Tibial artery (tissue), 4 donors: ENCODE measurements at regions not wholly inside any gene's neighbourhood (a gene's known extent, or its start where the extent isn't known, plus 50 kb on each side); places are given as distances from the start of the nearest gene placed in this dataset.

ENCODE experiments used
- DNase-seq, 2 donors: peaks; one replicate each; pipeline ENCODE4 v3.0.0-alpha.2; 2019
- H3K27ac ChIP-seq, 2 donors: fragments of 200-600 bp; sonication (generic) in 1 of 2; 1 replicate in 1 of 2; 2 replicates in 1 of 2; pipeline ENCODE4 v1.5.1; 2018 to 2019; ENCODE audit warnings: mild to moderate bottlenecking in 1 of 2
- H3K27me3 ChIP-seq, 2 donors: fragments of 200-600 bp; sonication (generic) in 1 of 2; one replicate each; pipeline versions ENCODE4 v1.5.1 to v1.6.0; 2016 to 2019
- H3K36me3 ChIP-seq, 3 donors: fragments of 200-600 bp; sonication (generic) in 2 of 3; one replicate each; pipeline ENCODE4 v1.5.1; 2016 to 2019; ENCODE audit warnings: mild to moderate bottlenecking in 2 of 3
- H3K4me1 ChIP-seq, 4 donors: fragments of 200-600 bp; sonication (generic) in 2 of 4; 1 replicate in 3 of 4; 2 replicates in 1 of 4; pipeline ENCODE4 v1.5.1; 2016 to 2019
- H3K4me3 ChIP-seq, 2 donors: fragments of 200-600 bp; sonication (generic) in 1 of 2; 1 replicate in 1 of 2; 2 replicates in 1 of 2; pipeline ENCODE4 v1.5.1; 2018 to 2019; ENCODE audit warnings: mild to moderate bottlenecking in 2 of 2
- H3K9me3 ChIP-seq, 3 donors: fragments of 200-600 bp; sonication (generic) in 1 of 3; one replicate each; pipeline ENCODE4 v1.5.1; 2016 to 2019
- intact Hi-C: fragments of 100-400 bp; cut with DNase I; formaldehyde crosslinking; loops from one replicate; pipeline ENCODE4 v1.15.0; 2023; ENCODE audit warnings: low total_unique reads
- TF ChIP-seq, protein P1 (sequence below), 2 experiments: fragments of 200-600 bp in 1 of 2; fragments of 450-650 bp in 1 of 2; IDR thresholded peaks; one replicate each; pipeline ENCODE4 v1.5.1; 2017 to 2019; ENCODE audit warnings: antibody characterized with exemption in 2 of 2, mild to moderate bottlenecking in 1 of 2, moderate library complexity in 1 of 2

DNA sequence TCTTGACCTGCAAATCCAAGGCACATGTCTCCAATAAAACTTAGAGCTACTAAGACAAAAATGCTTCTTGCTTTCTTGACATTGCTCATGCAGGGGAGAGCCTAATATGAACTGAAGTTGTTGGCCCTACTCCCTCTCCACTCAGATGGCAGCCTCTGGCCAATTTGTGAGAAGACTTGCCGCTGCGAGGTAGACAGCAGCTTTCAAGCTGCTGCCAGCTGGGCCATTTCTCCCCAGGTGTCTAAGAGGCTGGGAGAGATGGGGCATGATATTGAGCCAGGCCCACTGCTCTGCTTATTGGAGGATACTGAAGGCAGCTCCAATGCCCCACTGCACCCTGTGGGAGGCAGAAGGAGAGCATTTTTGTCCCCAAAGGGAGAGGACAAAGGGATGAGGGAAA, 380.5 kb downstream of the RASEF start:
- no peak for DNase-seq
- H3K9me3 ChIP-seq = no peaks in the 10 kb centered on the region
- intact Hi-C loops = no loop called here

DNA sequence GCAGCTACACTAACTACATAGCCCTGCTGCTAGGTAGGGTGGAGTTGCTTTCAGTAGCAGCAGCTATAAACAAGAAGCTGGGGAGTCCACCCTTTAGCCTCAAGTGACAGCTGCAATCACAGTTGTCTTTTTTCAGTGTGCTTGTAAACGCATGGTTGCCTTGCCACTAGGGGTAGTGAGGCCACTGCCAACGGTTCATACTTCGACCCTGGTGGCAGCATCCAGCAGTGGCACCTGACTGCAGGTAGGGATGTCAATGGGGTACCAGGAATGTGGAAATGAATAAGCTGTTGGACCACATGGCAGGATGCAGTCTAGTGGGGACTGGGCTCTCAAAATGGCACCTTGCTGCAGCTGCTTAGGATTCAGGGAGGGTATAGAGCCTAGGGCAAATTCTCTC, 367.2 kb downstream of the RASEF start:
- Histone ChIP-seq H3K9me3 (peaks cover 3 to 12% (median 5%) of the 10 kb centered on the region in 3 donors), H3K4me1 (no peaks in the 10 kb centered on the region), H3K27ac (no peak overlapping the region), H3K27me3 (no peaks in the 10 kb centered on the region), H3K4me3 (no peak overlapping the region), H3K36me3 (no peaks in the 10 kb centered on the region)
- TF ChIP-seq, protein P1, sequence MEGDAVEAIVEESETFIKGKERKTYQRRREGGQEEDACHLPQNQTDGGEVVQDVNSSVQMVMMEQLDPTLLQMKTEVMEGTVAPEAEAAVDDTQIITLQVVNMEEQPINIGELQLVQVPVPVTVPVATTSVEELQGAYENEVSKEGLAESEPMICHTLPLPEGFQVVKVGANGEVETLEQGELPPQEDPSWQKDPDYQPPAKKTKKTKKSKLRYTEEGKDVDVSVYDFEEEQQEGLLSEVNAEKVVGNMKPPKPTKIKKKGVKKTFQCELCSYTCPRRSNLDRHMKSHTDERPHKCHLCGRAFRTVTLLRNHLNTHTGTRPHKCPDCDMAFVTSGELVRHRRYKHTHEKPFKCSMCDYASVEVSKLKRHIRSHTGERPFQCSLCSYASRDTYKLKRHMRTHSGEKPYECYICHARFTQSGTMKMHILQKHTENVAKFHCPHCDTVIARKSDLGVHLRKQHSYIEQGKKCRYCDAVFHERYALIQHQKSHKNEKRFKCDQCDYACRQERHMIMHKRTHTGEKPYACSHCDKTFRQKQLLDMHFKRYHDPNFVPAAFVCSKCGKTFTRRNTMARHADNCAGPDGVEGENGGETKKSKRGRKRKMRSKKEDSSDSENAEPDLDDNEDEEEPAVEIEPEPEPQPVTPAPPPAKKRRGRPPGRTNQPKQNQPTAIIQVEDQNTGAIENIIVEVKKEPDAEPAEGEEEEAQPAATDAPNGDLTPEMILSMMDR (IDR thresholded peaks at IDR 0.05) = no peak
- intact Hi-C loops = no loop called here
- no peak for DNase-seq

More for the DNA sequence above, 380.5 kb downstream of the RASEF start:
- H3K27me3 ChIP-seq = no peaks in the 10 kb centered on the region
- TF ChIP-seq, protein P1 (IDR thresholded peaks at IDR 0.05) = no peak
- H3K4me3 ChIP-seq = no peak overlapping the region
- no peaks in the 10 kb centered on the region for H3K36me3 ChIP-seq
- no peaks in the 10 kb centered on the region for H3K4me1 ChIP-seq
- no peak overlapping the region for H3K27ac ChIP-seq

DNA sequence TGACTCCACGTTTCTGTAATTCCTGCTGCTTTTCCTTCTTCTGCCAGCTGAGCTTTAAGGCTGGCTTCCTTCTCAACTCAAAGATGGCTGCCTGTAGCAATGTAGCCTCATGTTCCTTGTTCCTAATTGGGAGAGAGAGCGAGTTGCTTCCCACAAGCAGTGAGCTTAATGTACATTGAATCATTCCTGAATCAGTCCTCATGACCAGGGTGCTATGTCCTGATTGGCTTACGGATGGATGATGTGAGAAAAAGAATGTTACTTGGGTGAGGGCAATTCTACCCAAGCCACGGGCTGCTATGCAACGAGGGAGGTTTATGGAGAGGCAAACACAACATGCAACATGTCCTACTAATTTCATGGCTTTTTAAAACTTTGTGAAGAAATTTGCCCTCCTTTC, 356.2 kb downstream of the RASEF start:
- Histone ChIP-seq H3K4me3 (no peak overlapping the region), H3K27ac (no peak overlapping the region), H3K4me1 (no peaks in the 10 kb centered on the region), H3K27me3 (no peaks in the 10 kb centered on the region), H3K36me3 (no peaks in the 10 kb centered on the region), H3K9me3 (no peaks in the 10 kb centered on the region)
- TF ChIP-seq, protein P1 (IDR thresholded peaks at IDR 0.05) = no peak
- intact Hi-C loops = no loop called here
- no peak for DNase-seq

DNA sequence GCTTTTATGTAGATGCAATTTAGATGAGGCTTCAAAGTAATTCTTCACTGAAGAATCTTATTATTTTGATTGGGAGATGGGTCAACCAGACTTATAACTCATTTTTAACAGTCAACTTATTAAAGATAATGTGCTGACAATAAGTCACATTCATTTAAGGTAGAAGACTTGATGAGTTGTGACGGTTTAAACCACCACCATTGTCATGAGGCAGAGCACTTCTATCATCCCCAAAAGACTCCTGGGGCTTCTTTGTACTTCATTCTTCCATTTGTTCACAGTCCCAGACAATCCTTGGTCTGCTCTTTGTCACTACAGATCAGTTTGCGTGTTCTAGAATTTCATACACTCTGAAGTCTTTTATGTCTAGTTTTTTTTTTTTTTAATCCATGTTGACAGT, 346.1 kb downstream of the RASEF start:
- Histone ChIP-seq H3K27ac (no peak overlapping the region), H3K36me3 (no peaks in the 10 kb centered on the region), H3K4me1 (no peaks in the 10 kb centered on the region), H3K4me3 (no peak overlapping the region), H3K9me3 (peaks cover 0 to 12% (median 0%) of the 10 kb centered on the region in 3 donors), H3K27me3 (no peaks in the 10 kb centered on the region)
- intact Hi-C loops = no loop called here
- no peak for DNase-seq
- TF ChIP-seq, protein P1 (IDR thresholded peaks at IDR 0.05) = no peak

DNA sequence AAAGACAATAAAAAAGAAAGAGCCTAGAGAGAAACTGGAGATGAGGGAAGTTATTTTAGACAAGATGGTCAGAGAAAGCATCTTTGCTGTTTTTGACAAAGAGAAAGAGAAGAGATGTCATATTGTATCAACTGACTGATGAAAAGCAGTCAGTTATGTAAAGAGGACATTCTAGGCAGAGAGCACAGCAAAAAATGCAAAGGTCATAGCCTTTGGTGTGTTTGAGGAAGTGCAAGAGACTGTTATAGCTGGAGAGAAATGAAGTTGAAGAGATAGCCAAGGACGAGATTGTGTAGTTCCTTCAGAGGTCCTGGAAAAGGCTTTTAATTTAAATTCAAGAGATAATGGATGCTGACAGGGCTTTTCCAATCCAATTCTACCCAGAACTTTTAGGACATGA, 342.4 kb downstream of the RASEF start:
- Histone ChIP-seq H3K27ac (no peak overlapping the region), H3K4me1 (no peaks in the 10 kb centered on the region), H3K4me3 (no peak overlapping the region), H3K36me3 (no peaks in the 10 kb centered on the region), H3K27me3 (no peaks in the 10 kb centered on the region), H3K9me3 (no peaks in the 10 kb centered on the region)
- DNase-seq = no peak
- intact Hi-C loops = no loop called here
- TF ChIP-seq, protein P1 (IDR thresholded peaks at IDR 0.05) = no peak

DNA sequence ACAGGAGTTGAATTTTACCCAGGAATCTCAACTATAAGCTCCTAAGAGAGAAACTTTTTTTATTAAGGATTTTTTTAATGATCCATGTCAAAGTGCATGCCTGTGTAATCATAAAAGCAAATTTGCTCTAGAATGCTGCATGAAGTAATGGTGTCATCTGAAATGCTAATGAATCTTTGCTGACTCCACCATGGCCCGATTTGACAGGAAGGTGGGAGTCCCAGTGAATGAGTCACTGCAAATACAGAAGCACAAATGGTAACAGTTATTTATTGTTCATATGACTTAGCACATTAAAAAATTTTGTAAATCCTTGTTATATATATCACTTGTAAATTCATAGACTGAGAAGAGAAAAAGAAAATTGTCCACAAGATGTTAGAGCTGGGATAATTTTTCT, 341.3 kb downstream of the RASEF start:
- TF ChIP-seq, protein P1 (IDR thresholded peaks at IDR 0.05) = no peak
- H3K36me3 ChIP-seq = no peaks in the 10 kb centered on the region
- H3K4me1 ChIP-seq = no peaks in the 10 kb centered on the region
- no peak overlapping the region for H3K4me3 ChIP-seq
- H3K27me3 ChIP-seq = no peaks in the 10 kb centered on the region
- no peak overlapping the region for H3K27ac ChIP-seq
- H3K9me3 ChIP-seq = no peaks in the 10 kb centered on the region
- intact Hi-C loops = no loop called here
- no peak for DNase-seq
